ENCODE measurements at regions not wholly inside any gene's neighbourhood (a gene's known extent, or its start where the extent isn't known, plus 50 kb on each side); places are given as distances from the start of the nearest gene placed in this dataset.
"Not testable (repeated sequence)": the region's sequence is repeated elsewhere in the genome, so short reads cannot be mapped to it uniquely, and the experiment has no call there.

- TF ChIP-seq CTCF (IDR thresholded peaks at IDR 0.05) = no peak
- no peak overlapping the region for H3K4me2 ChIP-seq (replicated peaks; ENCODE audit: extremely low read depth, low read length, poor library complexity, severe bottlenecking)
- no peaks in the 10 kb centered on the region for H3K27me3 ChIP-seq (ENCODE audit: control insufficient read depth in 2 of 2, insufficient read depth in 2 of 2, low read length in 2 of 2)
- H3K79me2 ChIP-seq (ENCODE audit: insufficient read depth, low read length) = no peaks in the 10 kb centered on the region
- H4K20me1 ChIP-seq (ENCODE audit: insufficient read depth, low read length) = no peaks in the 10 kb centered on the region
- Mint-ChIP-seq H3K4me1 (no peaks in the 10 kb centered on the region), H3K4me3 (no peak overlapping the region), H3K27me3 (ENCODE audit: low read depth in 3 of 3) (no peaks in the 10 kb centered on the region), H3K9me3 (peaks cover 0 to 4% (median 0%) of the 10 kb centered on the region in 7 donors), H3K36me3 (no peaks in the 10 kb centered on the region), H3K27ac (no peak overlapping the region)
- H3K9ac ChIP-seq (ENCODE audit: insufficient read depth, low read length, poor library complexity, severe bottlenecking) = no peak overlapping the region
- no peaks in the 10 kb centered on the region for H3K36me3 ChIP-seq (replicated peaks in 1 of 2; ENCODE audit: control insufficient read depth in 1 of 2, insufficient read depth in 2 of 2, low read length in 2 of 2)
- no peaks in the 10 kb centered on the region for H3K4me1 ChIP-seq (ENCODE audit: control insufficient read depth in 1 of 2, insufficient read depth in 2 of 2, low read length in 2 of 2)
- WGBS (ENCODE audit: insufficient coverage) = no CpG with 5 or more reads among the region's 1 CpG
- H2AFZ ChIP-seq (ENCODE audit: insufficient read depth, low read depth, low read length, poor library complexity, severe bottlenecking) = no peak overlapping the region
- no peak overlapping the region for H3K4me3 ChIP-seq (replicated peaks in 1 of 3; ENCODE audit: low read depth in 2 of 3, low read length in 3 of 3)
- no peaks in the 10 kb centered on the region for H3K9me3 ChIP-seq (replicated peaks in 1 of 2; ENCODE audit: control insufficient read depth in 1 of 2, insufficient read depth in 1 of 2, low read length in 2 of 2)
- H3K27ac ChIP-seq (ENCODE audit: low read depth in 1 of 2, low read length in 2 of 2) = no peak overlapping the region
- DNase-seq = no peak
- intact Hi-C loops (cut with micrococcal nuclease) = no loop called here
These were observed 687.1 kb upstream of the NEGR1 start for GRCh38 chr1:72969461-72969860.

- DNase-seq = no peak
- H3K4me3 ChIP-seq (replicated peaks in 1 of 3; ENCODE audit: low read depth in 2 of 3, low read length in 3 of 3) = no peak overlapping the region
- Mint-ChIP-seq H3K4me1 (no peaks in the 10 kb centered on the region), H3K27ac (no peak overlapping the region), H3K27me3 (ENCODE audit: low read depth in 3 of 3) (peaks cover 0 to 4% (median 0%) of the 10 kb centered on the region in 3 donors), H3K4me3 (no peak overlapping the region), H3K9me3 (peaks cover 0 to 14% (median 0%) of the 10 kb centered on the region in 7 donors), H3K36me3 (no peaks in the 10 kb centered on the region)
- no peaks in the 10 kb centered on the region for H3K79me2 ChIP-seq (ENCODE audit: insufficient read depth, low read length)
- no peak overlapping the region for H3K4me2 ChIP-seq (replicated peaks; ENCODE audit: extremely low read depth, low read length, poor library complexity, severe bottlenecking)
- no peaks in the 10 kb centered on the region for H3K9me3 ChIP-seq (replicated peaks in 1 of 2; ENCODE audit: control insufficient read depth in 1 of 2, insufficient read depth in 1 of 2, low read length in 2 of 2)
- no peak for TF ChIP-seq CTCF (IDR thresholded peaks at IDR 0.05)
- no peaks in the 10 kb centered on the region for H3K36me3 ChIP-seq (replicated peaks in 1 of 2; ENCODE audit: control insufficient read depth in 1 of 2, insufficient read depth in 2 of 2, low read length in 2 of 2)
- no peak overlapping the region for H2AFZ ChIP-seq (ENCODE audit: insufficient read depth, low read depth, low read length, poor library complexity, severe bottlenecking)
- H4K20me1 ChIP-seq (ENCODE audit: insufficient read depth, low read length) = no peaks in the 10 kb centered on the region
- H3K4me1 ChIP-seq (ENCODE audit: control insufficient read depth in 1 of 2, insufficient read depth in 2 of 2, low read length in 2 of 2) = no peaks in the 10 kb centered on the region
- intact Hi-C loops (cut with micrococcal nuclease) = no loop called here
- no peak overlapping the region for H3K27ac ChIP-seq (ENCODE audit: low read depth in 1 of 2, low read length in 2 of 2)
- no peak overlapping the region for H3K9ac ChIP-seq (ENCODE audit: insufficient read depth, low read length, poor library complexity, severe bottlenecking)
- H3K27me3 ChIP-seq (ENCODE audit: control insufficient read depth in 2 of 2, insufficient read depth in 2 of 2, low read length in 2 of 2) = no peaks in the 10 kb centered on the region
These were observed 672.6 kb upstream of the NEGR1 start for GRCh38 chr1:72954943-72955342.

- H3K4me3 ChIP-seq (replicated peaks in 1 of 3; ENCODE audit: low read depth in 2 of 3, low read length in 3 of 3); H3K27ac Mint-ChIP-seq; H3K4me3 Mint-ChIP-seq; H3K36me3 Mint-ChIP-seq; H3K27me3 Mint-ChIP-seq (ENCODE audit: low read depth in 3 of 3); DNase-seq; H3K4me1 ChIP-seq (ENCODE audit: control insufficient read depth in 1 of 2, insufficient read depth in 2 of 2, low read length in 2 of 2); H3K9ac ChIP-seq (ENCODE audit: insufficient read depth, low read length, poor library complexity, severe bottlenecking); H3K79me2 ChIP-seq (ENCODE audit: insufficient read depth, low read length); H3K27me3 ChIP-seq (ENCODE audit: control insufficient read depth in 2 of 2, insufficient read depth in 2 of 2, low read length in 2 of 2); H3K4me1 Mint-ChIP-seq; H4K20me1 ChIP-seq (ENCODE audit: insufficient read depth, low read length); H3K9me3 ChIP-seq (replicated peaks in 1 of 2; ENCODE audit: control insufficient read depth in 1 of 2, insufficient read depth in 1 of 2, low read length in 2 of 2); H3K4me2 ChIP-seq (replicated peaks; ENCODE audit: extremely low read depth, low read length, poor library complexity, severe bottlenecking); H3K27ac ChIP-seq (ENCODE audit: low read depth in 1 of 2, low read length in 2 of 2); H2AFZ ChIP-seq (ENCODE audit: insufficient read depth, low read depth, low read length, poor library complexity, severe bottlenecking); intact Hi-C loops (cut with micrococcal nuclease); H3K36me3 ChIP-seq (replicated peaks in 1 of 2; ENCODE audit: control insufficient read depth in 1 of 2, insufficient read depth in 2 of 2, low read length in 2 of 2): not testable (repeated sequence)
- peaks cover 0 to 12% (median 0%) of the 10 kb centered on the region in 7 donors for H3K9me3 Mint-ChIP-seq
- WGBS (ENCODE audit: insufficient coverage) = no CpG with 5 or more reads among the region's 3 CpGs
These were observed 668.6 kb upstream of the NEGR1 start for GRCh38 chr1:72950900-72951299.
